Right lobe of liver (tissue), 6 donors: ENCODE measurements at regions not wholly inside any gene's neighbourhood (a gene's known extent, or its start where the extent isn't known, plus 50 kb on each side); places are given as distances from the start of the nearest gene placed in this dataset.

Experiments used
- ATAC-seq, 4 donors: fragments of 200-7000 bp; cut with Tn5 transposase; one replicate each; pipeline ENCODE4 v1.9.1; 2020; ENCODE audit warnings: mild to moderate bottlenecking in 4 of 4, moderate library complexity in 4 of 4
- DNase-seq, 3 donors: peaks; one replicate each; pipeline ENCODE4 v3.0.0-alpha.2; 2020
- H3K27ac ChIP-seq, 3 donors: fragments of 200-600 bp; one replicate each; pipeline ENCODE4 v1.8.0; 2022
- H3K27me3 ChIP-seq, 2 donors: fragments of 200-600 bp; one replicate each; pipeline ENCODE4 v1.8.0; 2022
- H3K36me3 ChIP-seq, 4 donors: fragments of 200-600 bp; sonication (generic) in 1 of 4; one replicate each; pipeline versions ENCODE4 v1.5.1 to v1.8.0; 2017 to 2022; ENCODE audit warnings: control low read depth in 1 of 4
- H3K4me1 ChIP-seq, 4 donors: fragments of 200-600 bp; sonication (generic) in 1 of 4; one replicate each; pipeline versions ENCODE4 v1.5.1 to v1.8.0; 2017 to 2022; ENCODE audit warnings: control low read depth in 1 of 4
- H3K4me3 ChIP-seq, 3 donors: fragments of 200-600 bp; one replicate each; pipeline ENCODE4 v1.8.0; 2022
- H3K9me3 ChIP-seq, 4 donors: fragments of 200-600 bp; sonication (generic) in 1 of 4; one replicate each; pipeline versions ENCODE4 v1.5.1 to v1.8.0; 2017 to 2022; ENCODE audit warnings: control low read depth in 1 of 4
- POLR2A ChIP-seq: fragments of 450-650 bp; IDR thresholded peaks from one replicate; pipeline ENCODE4 v1.6.1; 2017; ENCODE audit warnings: antibody characterized with exemption, mild to moderate bottlenecking
- WGBS: methylation state at CpG from one replicate; pipeline ENCODE4 v1.1.6; 2018; ENCODE audit warnings: low coverage, low lambda C conversion rate; ENCODE audit not compliant: insufficient coverage; ENCODE audit errors: missing lambda C conversion rate; 5-methylcytosine and 5-hydroxymethylcytosine counted together
- intact Hi-C, 2 donors: fragments of 100-400 bp; cut with DNase I; formaldehyde crosslinking; loops; one replicate each; pipeline versions ENCODE4 v1.11.2 to v1.14.1; 2022
- TF ChIP-seq, protein P1 (sequence below), 4 donors: fragments of 200-600 bp in 3 of 4; fragments of 450-650 bp in 1 of 4; IDR thresholded peaks; one replicate each; pipeline versions ENCODE4 v1.5.1 to v1.8.0; 2016 to 2022; ENCODE audit warnings: antibody characterized with exemption in 4 of 4, mild to moderate bottlenecking in 2 of 4
- donor health status: DM: no; HTN: yes; CAD: no.
- donor health status: DM: no; HTN: no; CAD: no.
- donor health status: DM: no; HTN: no; CAD: no.
- donor health status: DM: no; HTN: yes; CAD: no.
- donor health status: DM: no; HTN: yes; CAD: no.

DNA sequence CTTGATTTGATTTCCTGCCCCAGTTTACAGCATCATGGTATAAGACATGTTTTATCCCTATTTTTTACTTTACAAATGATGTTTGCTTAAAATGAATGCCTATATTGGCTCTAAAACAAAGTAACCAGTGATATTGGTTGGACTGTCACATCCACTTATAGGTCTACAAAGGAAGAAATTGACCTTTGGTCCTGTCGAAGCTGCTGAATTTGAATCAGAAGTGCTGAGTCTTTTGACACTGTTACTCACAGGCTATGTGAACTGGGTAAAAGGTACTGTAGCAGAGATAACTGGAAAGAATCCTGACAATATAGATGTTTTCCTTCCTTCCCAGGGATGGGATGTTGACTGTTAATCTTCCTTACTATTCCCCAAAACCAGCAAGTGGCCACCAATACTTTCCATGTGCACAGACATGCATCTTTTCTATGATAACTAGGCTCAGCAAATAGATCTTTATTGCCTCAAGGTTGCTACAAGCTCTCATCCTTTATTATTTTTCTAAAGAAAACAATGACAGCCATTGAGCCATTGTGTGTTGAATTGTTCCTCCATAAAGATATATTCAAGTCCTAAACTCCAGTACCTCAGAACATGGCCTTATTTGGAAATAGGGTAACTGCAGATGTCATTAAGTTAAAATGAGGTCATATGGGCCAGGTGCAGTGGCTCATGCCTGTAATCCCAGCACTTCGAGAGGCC, 175.9 kb upstream of the NR5A2 start:
- Histone ChIP-seq H3K9me3 (no peaks in the 10 kb centered on the region), H3K36me3 (no peaks in the 10 kb centered on the region), H3K4me1 (peaks cover 0 to 3% (median 0%) of the 10 kb centered on the region in 4 donors), H3K27ac (no peak overlapping the region), H3K27me3 (no peaks in the 10 kb centered on the region), H3K4me3 (no peak overlapping the region)
- 34% methylated on average over 2 of the region's 2 CpGs for WGBS
- ATAC-seq = peak; percentile 72 to 94 (median 82)
- DNase-seq = no peak
- TF ChIP-seq, protein P1, sequence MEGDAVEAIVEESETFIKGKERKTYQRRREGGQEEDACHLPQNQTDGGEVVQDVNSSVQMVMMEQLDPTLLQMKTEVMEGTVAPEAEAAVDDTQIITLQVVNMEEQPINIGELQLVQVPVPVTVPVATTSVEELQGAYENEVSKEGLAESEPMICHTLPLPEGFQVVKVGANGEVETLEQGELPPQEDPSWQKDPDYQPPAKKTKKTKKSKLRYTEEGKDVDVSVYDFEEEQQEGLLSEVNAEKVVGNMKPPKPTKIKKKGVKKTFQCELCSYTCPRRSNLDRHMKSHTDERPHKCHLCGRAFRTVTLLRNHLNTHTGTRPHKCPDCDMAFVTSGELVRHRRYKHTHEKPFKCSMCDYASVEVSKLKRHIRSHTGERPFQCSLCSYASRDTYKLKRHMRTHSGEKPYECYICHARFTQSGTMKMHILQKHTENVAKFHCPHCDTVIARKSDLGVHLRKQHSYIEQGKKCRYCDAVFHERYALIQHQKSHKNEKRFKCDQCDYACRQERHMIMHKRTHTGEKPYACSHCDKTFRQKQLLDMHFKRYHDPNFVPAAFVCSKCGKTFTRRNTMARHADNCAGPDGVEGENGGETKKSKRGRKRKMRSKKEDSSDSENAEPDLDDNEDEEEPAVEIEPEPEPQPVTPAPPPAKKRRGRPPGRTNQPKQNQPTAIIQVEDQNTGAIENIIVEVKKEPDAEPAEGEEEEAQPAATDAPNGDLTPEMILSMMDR (IDR thresholded peaks at IDR 0.05) = no peak
- TF ChIP-seq POLR2A = no peak
- intact Hi-C loops = no loop called here

DNA sequence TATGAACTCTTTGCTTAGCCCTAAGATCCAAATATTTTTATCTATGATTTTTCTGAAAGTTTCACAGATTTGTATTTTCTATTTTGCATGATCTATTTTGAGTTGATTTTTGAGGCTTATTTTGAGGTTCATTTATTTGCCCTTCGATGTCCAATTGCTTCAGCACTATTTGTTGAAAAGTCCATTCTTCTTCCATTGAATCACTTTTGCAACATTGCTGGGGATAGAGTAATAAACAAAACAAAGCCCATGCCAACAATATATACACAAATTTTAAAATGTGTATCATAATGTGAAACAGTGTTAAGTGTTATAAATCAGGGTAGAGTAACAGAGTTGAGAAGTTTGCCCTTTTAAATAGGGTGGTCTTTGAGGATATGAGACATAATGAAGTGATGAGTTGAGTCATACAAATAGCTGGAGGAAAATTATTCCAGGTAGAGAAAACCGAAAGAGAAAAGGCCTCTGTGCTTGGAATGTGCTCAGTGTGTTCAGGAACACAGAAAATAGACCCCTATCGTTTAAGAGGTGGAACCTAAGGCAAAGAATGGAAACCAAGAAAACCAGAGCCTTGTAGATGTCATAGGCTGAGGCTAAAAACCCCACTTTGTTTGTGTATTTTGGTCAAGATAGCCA, 172.7 kb upstream of the NR5A2 start:
- intact Hi-C loops = no loop called here
- no peak for TF ChIP-seq POLR2A
- TF ChIP-seq, protein P1 (IDR thresholded peaks at IDR 0.05) = no peak
- H3K27me3 ChIP-seq = no peaks in the 10 kb centered on the region

DNA sequence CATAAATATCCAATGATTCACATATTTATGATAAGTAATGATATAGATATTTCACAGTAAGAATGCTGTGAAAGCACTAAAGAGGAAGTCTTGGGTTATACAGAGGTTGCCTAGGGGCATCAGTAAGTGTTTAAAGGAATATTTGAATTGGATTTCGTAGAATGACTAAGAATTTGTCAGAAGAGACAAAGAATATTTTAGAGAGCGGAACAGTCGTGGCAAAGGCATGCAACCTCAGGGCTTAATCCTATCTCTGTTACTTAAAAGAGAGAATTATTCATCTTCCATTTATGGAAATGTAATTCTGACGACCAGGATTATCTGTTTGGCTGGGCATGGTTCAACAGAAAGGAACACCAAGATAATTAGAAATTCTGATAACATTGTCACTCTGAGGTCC, 171.9 kb upstream of the NR5A2 start:
- ATAC-seq (peak in 1 of 4 donors; percentile 6), DNase-seq (no peak)
- no peak for TF ChIP-seq POLR2A
- TF ChIP-seq, protein P1 (IDR thresholded peaks at IDR 0.05) = no peak
- Histone ChIP-seq H3K36me3 (no peaks in the 10 kb centered on the region), H3K27me3 (no peaks in the 10 kb centered on the region), H3K4me3 (no peak overlapping the region), H3K4me1 (peaks cover 0 to 3% (median 0%) of the 10 kb centered on the region in 4 donors), H3K27ac (peak overlapping the region in 1 of 3 donors; percentile 16), H3K9me3 (no peaks in the 10 kb centered on the region)
- intact Hi-C loops = no loop called here
- 61% methylated on average over 4 of the region's 4 CpGs for whole genome bisulfite sequencing

More for the DNA sequence above, 172.7 kb upstream of the NR5A2 start:
- peaks cover 0 to 3% (median 0%) of the 10 kb centered on the region in 4 donors for H3K4me1 ChIP-seq
- no peak for DNase-seq
- H3K36me3 ChIP-seq = no peaks in the 10 kb centered on the region
- H3K9me3 ChIP-seq = no peaks in the 10 kb centered on the region
- H3K27ac ChIP-seq = no peak overlapping the region
- WGBS = 69% methylated on average over 3 of the region's 3 CpGs
- ATAC-seq = no peak
- no peak overlapping the region for H3K4me3 ChIP-seq

DNA sequence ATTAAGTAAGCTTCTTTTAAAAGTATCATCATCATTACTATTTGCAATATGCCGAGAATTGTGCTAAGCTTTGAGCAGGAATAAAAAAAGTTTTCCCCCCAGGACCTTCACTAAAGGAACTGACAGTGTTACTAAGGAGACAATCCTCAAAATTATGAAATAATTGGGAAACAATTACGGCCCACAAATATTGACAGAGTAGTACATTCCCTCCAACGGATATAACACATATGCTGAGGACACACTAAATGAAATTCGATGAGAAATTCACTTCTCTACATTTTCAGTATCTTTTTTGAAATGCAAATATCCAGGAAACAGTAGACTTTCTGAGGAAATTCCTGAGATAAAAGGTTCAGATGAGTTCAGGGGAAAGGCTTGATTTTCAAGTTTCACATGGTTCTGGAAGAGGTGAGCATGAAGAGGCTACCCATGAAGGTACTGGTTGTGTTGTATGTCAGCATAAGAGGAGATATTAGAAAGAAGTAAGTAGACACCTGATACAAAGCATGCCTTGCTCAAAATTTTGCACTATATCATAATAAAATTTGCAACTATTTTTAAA, 171.2 kb upstream of the NR5A2 start:
- no peak overlapping the region for H3K4me3 ChIP-seq
- TF ChIP-seq, protein P1 (IDR thresholded peaks at IDR 0.05) = no peak
- no peak for TF ChIP-seq POLR2A
- no peaks in the 10 kb centered on the region for H3K36me3 ChIP-seq
- H3K4me1 ChIP-seq = peaks cover 0 to under 1% (median 0%) of the 10 kb centered on the region in 4 donors
- DNase-seq (no peak), ATAC-seq (peak in 1 of 4 donors; percentile 9)
- 43% methylated on average over 4 of the region's 4 CpGs for WGBS
- no peak overlapping the region for H3K27ac ChIP-seq
- H3K27me3 ChIP-seq = no peaks in the 10 kb centered on the region
- intact Hi-C loops = no loop called here
- no peaks in the 10 kb centered on the region for H3K9me3 ChIP-seq
